ENCODE measurements at regions not wholly inside any gene's neighbourhood (a gene's known extent, or its start where the extent isn't known, plus 50 kb on each side); places are given as distances from the start of the nearest gene placed in this dataset.
A peak's percentile ranks its signal among the peaks of the same experiment; 100 is the strongest.

DNA sequence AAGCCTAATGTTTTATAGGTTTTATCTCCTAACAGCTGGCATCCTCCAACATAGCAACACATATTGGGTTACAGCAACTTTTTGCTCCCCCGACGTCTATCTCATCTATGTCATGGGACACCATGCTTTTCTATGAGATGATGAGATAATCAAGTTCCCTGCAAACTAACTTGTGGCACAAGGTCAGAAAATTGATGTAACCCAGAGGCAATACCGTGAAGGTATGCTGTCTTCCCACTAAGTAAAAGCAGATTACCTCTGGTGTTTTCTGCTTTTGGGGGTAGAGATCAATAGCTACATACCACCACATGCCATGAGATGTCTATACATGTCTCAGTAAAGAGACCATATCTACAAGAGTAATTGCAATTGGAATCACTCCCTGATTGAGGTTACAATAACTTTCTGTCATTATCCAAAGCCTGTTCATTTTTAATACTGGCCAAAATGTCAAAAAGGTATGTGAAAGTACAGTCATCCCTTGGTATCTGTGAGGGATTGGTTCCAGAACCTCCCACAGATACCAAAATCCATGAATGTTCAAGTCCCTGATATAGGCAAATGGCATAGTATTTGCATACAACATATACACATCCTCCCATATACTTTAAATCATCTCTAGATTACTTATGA, 131.3 kb downstream of the CYSLTR2 start:
- Mint-ChIP-seq H3K27ac (ENCODE audit: low read depth) (no peak overlapping the region), H3K4me1 (no peaks in the 10 kb centered on the region), H3K36me3 (ENCODE audit: insufficient read depth) (no peaks in the 10 kb centered on the region), H3K27me3 (no peaks in the 10 kb centered on the region), H3K4me3 (no peak overlapping the region), H3K9me3 (no peaks in the 10 kb centered on the region)
- no peak for ATAC-seq (replicated peaks; ENCODE audit: extremely low read depth, poor library complexity, severe bottlenecking)
- no peak for DNase-seq (ENCODE audit: low spot score in 2 of 2)

DNA sequence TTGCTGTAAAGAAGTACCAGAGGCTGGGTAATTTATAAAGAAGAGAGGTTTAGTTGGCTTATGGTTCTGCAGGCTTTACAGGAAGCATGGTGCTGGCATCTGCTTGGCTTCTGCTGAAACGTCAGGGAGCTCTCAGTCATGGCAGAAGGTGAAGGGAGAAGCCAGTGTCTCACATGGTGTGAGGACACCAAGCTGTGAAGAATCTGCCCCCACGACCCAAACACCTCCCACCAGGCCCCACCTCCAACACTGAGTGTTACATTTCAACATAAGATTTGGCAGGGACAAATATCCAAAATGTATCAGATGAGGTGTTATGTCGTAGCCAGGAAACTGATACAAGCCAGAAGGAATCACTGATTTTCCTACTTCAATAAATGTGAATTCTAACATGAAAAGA, 136.5 kb downstream of the CYSLTR2 start:
- DNase-seq (ENCODE audit: low spot score in 2 of 2), result no peak
- ATAC-seq (replicated peaks; ENCODE audit: extremely low read depth, poor library complexity, severe bottlenecking), result no peak
- Mint-ChIP-seq H3K9me3 (no peaks in the 10 kb centered on the region), H3K27ac (ENCODE audit: low read depth) (no peak overlapping the region), H3K27me3 (no peaks in the 10 kb centered on the region), H3K4me1 (no peaks in the 10 kb centered on the region), H3K36me3 (ENCODE audit: insufficient read depth) (no peaks in the 10 kb centered on the region), H3K4me3 (no peak overlapping the region)

DNA sequence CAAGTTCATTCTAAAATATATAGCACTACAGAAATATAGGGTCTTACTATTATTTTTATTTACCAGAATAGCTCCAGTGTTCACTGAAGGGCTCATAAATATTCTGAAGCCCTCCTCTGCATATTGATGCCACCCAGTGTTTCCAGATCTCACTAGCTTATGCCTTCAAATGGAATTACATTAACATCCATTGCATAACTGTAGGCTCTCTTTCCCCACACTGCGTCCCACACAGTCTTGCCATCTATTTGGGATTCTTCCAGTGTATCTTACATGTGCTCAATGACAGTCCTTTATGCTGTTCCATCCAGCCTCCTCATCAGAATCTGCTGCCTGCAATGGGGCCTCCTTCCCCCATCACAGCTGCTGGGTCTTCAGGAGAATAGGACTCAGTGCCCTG, 137.2 kb downstream of the CYSLTR2 start:
- H3K4me1 Mint-ChIP-seq, result no peaks in the 10 kb centered on the region
- no peaks in the 10 kb centered on the region for H3K36me3 Mint-ChIP-seq (ENCODE audit: insufficient read depth)
- no peak overlapping the region for H3K4me3 Mint-ChIP-seq

DNA sequence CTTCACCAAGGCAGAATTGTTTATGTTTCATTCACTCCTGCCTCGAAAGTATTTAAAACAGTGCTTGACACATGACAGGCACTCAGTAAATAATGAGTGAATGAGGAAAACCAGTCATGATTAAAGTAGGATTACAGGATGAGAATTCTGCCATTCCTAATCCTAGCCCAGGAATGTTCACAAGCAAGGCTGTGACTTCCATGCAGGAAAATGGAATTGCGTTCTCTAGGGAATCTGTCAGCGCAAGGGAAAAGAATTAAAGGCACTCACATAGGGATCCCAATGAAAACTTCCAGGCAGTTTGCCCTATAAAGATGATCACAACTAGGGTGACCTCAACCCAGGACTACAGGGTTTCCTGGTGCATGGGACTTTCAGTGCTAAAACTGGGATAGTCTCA, 143.4 kb downstream of the CYSLTR2 start:
- no peaks in the 10 kb centered on the region for H3K36me3 Mint-ChIP-seq (ENCODE audit: insufficient read depth)
- DNase-seq (ENCODE audit: low spot score in 2 of 2), result no peak
- H3K4me3 Mint-ChIP-seq, result no peak overlapping the region
- no peak for ATAC-seq (replicated peaks; ENCODE audit: extremely low read depth, poor library complexity, severe bottlenecking)
- peaks cover 10% of the 10 kb centered on the region for H3K27me3 Mint-ChIP-seq
- no peaks in the 10 kb centered on the region for H3K9me3 Mint-ChIP-seq
- no peak overlapping the region for H3K27ac Mint-ChIP-seq (ENCODE audit: low read depth)
- H3K4me1 Mint-ChIP-seq, result no peaks in the 10 kb centered on the region

More for the DNA sequence above, 137.2 kb downstream of the CYSLTR2 start:
- Mint-ChIP-seq H3K27me3 (no peaks in the 10 kb centered on the region), H3K9me3 (no peaks in the 10 kb centered on the region), H3K27ac (ENCODE audit: low read depth) (no peak overlapping the region)
- DNase-seq (ENCODE audit: low spot score in 2 of 2), result no peak
- ATAC-seq (replicated peaks; ENCODE audit: extremely low read depth, poor library complexity, severe bottlenecking), result no peak

DNA sequence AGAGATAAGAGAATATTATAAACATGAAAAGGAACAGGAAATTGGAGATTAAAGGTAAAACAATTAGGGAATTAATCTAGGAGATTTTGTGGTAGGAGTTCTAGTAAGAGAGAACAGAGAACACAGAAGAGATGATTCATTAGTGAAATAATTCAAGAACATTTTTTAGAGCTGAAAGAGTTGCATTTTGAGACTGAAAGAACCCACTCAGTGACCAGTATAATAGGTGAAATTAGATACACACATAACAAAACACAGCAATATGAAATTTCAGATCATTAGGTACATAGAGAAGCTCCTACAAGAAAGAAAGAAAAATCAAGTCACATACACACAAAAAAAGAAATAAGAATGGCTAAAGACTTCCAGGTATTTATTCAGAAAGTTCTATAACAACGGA, 144.0 kb downstream of the CYSLTR2 start:
- peaks cover 10% of the 10 kb centered on the region for H3K27me3 Mint-ChIP-seq
- ATAC-seq (replicated peaks; ENCODE audit: extremely low read depth, poor library complexity, severe bottlenecking), result no peak

DNA sequence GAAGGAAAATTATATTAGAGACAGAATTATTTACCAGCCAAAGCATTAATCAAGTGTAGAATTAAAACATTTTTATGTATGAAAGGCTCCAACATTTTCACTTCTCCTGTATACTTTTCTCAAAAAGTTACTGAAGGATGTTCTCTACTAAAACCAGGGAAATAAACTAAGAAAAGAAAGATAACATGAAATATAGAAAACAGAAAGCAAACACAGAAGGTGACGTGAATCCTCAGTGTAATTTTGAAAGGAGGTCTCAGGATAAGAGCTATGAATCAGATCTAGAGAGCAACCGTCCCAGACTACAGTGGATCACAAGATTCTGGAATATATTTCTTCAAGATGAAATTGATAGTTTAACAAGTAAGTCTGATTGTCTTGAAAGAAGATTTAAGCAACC, 144.5 kb downstream of the CYSLTR2 start:
- Mint-ChIP-seq H3K4me1 (no peaks in the 10 kb centered on the region), H3K27me3 (peaks cover 10% of the 10 kb centered on the region), H3K9me3 (no peaks in the 10 kb centered on the region), H3K4me3 (no peak overlapping the region), H3K36me3 (ENCODE audit: insufficient read depth) (no peaks in the 10 kb centered on the region), H3K27ac (ENCODE audit: low read depth) (no peak overlapping the region)
- ATAC-seq (replicated peaks; ENCODE audit: extremely low read depth, poor library complexity, severe bottlenecking) (no peak), DNase-seq (ENCODE audit: low spot score in 2 of 2) (no peak)

More for the DNA sequence above, 144.0 kb downstream of the CYSLTR2 start:
- DNase-seq (ENCODE audit: low spot score in 2 of 2), result no peak
- H3K9me3 Mint-ChIP-seq, result no peaks in the 10 kb centered on the region
- H3K4me1 Mint-ChIP-seq, result no peaks in the 10 kb centered on the region
- no peaks in the 10 kb centered on the region for H3K36me3 Mint-ChIP-seq (ENCODE audit: insufficient read depth)
- no peak overlapping the region for H3K4me3 Mint-ChIP-seq
- H3K27ac Mint-ChIP-seq (ENCODE audit: low read depth), result no peak overlapping the region

DNA sequence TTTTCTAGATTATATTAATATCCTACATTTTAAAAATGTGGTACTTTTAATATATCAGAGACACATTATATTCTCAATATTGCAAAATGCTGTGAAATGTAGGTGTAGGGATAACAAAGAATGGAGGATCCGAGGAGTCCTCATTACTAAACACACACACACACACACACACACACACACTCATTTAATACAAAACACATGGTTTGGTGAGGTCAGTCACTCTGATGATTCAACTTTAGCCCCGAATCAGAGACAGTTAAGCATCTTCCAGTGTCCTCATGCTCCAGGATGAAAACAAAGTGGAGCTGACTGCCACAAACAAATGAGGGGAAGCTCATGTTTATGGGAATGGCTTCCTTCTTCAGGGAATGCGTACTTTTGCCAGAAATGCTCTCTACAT, 147.5 kb downstream of the CYSLTR2 start:
- DNase-seq (ENCODE audit: low spot score in 2 of 2), result no peak
- Mint-ChIP-seq H3K9me3 (no peaks in the 10 kb centered on the region), H3K4me3 (no peak overlapping the region), H3K27me3 (peaks cover 10% of the 10 kb centered on the region), H3K27ac (ENCODE audit: low read depth) (no peak overlapping the region), H3K4me1 (peaks cover 9% of the 10 kb centered on the region), H3K36me3 (ENCODE audit: insufficient read depth) (no peaks in the 10 kb centered on the region)
- ATAC-seq (replicated peaks; ENCODE audit: extremely low read depth, poor library complexity, severe bottlenecking), result no peak

DNA sequence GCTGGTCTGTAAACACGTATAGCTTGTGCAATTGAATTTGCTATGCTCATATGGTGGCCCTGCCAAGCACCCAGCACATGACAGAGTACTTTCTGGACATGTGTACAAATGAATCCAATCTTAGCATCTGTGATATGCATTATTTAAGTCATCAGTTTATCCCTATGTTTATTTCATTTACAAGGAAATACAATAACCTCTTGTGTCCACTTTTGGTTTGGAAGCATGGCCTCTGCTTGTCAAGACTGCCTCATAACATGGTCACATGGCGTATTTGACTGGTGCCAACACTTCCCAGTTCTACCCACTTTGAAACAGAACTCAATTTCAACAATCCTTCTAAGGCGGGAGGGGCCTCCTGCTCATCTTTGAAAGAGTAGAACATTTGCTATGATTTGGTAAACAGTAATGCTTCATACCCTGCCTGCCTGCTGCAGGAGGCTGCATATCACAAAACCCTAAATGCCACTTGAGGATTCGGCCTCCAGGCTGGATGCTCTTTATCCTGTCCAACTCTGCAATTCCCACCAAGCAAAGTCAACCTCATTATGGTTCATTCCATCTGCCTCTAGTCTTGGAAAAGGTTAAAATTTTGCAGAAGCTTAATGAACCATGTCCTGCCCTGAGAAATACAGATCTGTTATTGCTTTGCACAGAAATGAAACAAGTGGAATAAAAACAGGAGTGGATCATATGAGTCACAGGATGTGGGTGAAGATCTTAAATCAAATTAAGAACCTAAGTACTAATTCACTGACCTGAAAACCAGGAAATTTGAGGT, 151.3 kb downstream of the CYSLTR2 start:
- Mint-ChIP-seq H3K4me3 (no peak overlapping the region), H3K4me1 (peaks cover 15% of the 10 kb centered on the region), H3K27ac (ENCODE audit: low read depth) (no peak overlapping the region), H3K9me3 (no peaks in the 10 kb centered on the region), H3K27me3 (no peaks in the 10 kb centered on the region), H3K36me3 (ENCODE audit: insufficient read depth) (no peaks in the 10 kb centered on the region)
- no peak for DNase-seq (ENCODE audit: low spot score in 2 of 2)
- ATAC-seq (replicated peaks; ENCODE audit: extremely low read depth, poor library complexity, severe bottlenecking), result no peak

DNA sequence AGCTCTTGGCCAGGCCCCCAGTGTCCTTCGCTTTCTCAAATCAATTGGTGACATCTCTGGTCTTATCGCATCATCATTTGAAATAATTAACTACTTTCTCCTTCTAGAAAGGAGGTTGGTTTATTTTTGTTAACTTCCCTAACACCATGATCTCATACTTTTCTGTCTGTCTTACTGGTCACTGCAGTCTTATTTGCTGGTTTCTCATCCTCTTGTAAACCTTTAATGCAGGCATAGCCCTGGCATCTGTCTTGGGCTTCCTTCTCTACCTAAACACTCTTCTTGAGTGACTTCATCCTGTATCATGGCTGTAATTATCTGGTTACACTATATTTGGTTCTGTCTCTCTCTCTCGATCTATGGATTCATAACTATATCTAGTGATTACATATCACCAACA, 152.8 kb downstream of the CYSLTR2 start:
- peak overlapping the region; percentile 6 for H3K4me3 Mint-ChIP-seq
- DNase-seq (ENCODE audit: low spot score in 2 of 2), result no peak
- no peaks in the 10 kb centered on the region for H3K36me3 Mint-ChIP-seq (ENCODE audit: insufficient read depth)
- H3K27ac Mint-ChIP-seq (ENCODE audit: low read depth), result peak overlapping the region; percentile 37
- H3K9me3 Mint-ChIP-seq, result no peaks in the 10 kb centered on the region
- peaks cover 5% of the 10 kb centered on the region for H3K27me3 Mint-ChIP-seq
- peaks cover 15% of the 10 kb centered on the region for H3K4me1 Mint-ChIP-seq
- no peak for ATAC-seq (replicated peaks; ENCODE audit: extremely low read depth, poor library complexity, severe bottlenecking)

DNA sequence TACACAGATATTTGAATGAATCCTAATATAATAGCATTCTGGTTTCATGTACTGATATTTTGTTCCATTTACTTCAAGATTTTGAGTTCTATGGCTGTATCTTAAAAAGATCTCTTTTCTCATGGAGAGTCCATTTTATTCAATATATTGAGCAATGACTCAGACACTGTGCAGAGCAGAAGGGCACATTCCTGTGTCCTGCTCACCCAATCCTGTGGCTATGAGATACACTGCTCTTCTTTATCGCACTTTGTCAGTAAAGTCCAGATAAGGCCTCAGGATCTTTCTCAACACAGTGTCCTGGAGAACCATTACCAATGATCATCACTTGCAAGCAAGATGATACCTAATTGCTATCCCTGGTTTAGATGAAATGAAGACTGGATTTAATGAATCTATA, 155.0 kb downstream of the CYSLTR2 start:
- no peaks in the 10 kb centered on the region for H3K36me3 Mint-ChIP-seq (ENCODE audit: insufficient read depth)
- H3K27me3 Mint-ChIP-seq, result peaks cover 23% of the 10 kb centered on the region
- H3K27ac Mint-ChIP-seq (ENCODE audit: low read depth), result no peak overlapping the region
- DNase-seq (ENCODE audit: low spot score in 2 of 2) (no peak), ATAC-seq (replicated peaks; ENCODE audit: extremely low read depth, poor library complexity, severe bottlenecking) (no peak)
- H3K9me3 Mint-ChIP-seq, result no peaks in the 10 kb centered on the region
- H3K4me3 Mint-ChIP-seq, result no peak overlapping the region
- H3K4me1 Mint-ChIP-seq, result peaks cover 15% of the 10 kb centered on the region

DNA sequence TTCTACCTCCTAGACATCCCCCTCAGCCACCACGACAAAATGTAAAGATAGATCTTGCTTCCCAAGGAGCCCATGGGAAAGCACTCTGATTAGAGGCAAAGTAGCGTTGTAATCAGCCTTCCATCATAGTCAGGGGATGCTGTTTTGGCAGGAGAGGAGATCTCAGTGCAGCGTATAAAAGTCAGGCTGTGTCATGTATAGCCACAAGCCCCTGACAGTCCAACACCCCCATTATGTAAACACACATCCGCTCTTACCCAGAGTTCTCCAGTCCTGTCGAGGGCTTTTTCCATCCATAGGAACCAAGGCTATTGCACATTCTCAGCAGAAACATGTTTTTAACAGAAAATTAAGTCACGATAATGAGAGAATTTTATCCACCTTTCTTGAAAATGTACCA, 156.3 kb downstream of the CYSLTR2 start:
- H3K9me3 Mint-ChIP-seq, result no peaks in the 10 kb centered on the region
- H3K4me3 Mint-ChIP-seq, result no peak overlapping the region
- H3K4me1 Mint-ChIP-seq, result peaks cover 15% of the 10 kb centered on the region
- H3K27ac Mint-ChIP-seq (ENCODE audit: low read depth), result no peak overlapping the region
- H3K27me3 Mint-ChIP-seq, result peaks cover 23% of the 10 kb centered on the region
- ATAC-seq (replicated peaks; ENCODE audit: extremely low read depth, poor library complexity, severe bottlenecking), result no peak
- no peaks in the 10 kb centered on the region for H3K36me3 Mint-ChIP-seq (ENCODE audit: insufficient read depth)
- DNase-seq (ENCODE audit: low spot score in 2 of 2), result no peak

DNA sequence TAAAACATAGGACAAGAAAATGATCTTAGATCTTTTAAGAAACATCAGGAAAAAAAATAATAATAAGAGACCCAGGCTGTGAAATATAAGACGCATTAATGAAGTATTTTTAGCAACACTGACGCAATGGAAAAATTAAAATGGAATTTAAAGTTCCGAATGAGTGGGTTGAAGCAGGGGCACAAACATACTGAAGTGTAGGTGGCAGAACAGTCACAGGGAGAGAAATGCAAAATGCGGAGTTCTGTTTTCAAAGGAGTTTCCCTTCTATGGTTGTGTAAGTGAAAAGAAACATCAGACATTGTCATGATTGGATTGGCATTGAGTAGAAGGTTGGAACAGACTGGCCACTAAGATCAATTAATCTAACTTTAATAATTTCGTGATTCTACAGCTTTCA, 159.8 kb downstream of the CYSLTR2 start:
- Mint-ChIP-seq H3K27ac (ENCODE audit: low read depth) (no peak overlapping the region), H3K4me3 (no peak overlapping the region), H3K9me3 (no peaks in the 10 kb centered on the region), H3K27me3 (peaks cover 23% of the 10 kb centered on the region), H3K36me3 (ENCODE audit: insufficient read depth) (no peaks in the 10 kb centered on the region), H3K4me1 (peaks cover 11% of the 10 kb centered on the region)
- DNase-seq (ENCODE audit: low spot score in 2 of 2), result no peak
- ATAC-seq (replicated peaks; ENCODE audit: extremely low read depth, poor library complexity, severe bottlenecking), result no peak

DNA sequence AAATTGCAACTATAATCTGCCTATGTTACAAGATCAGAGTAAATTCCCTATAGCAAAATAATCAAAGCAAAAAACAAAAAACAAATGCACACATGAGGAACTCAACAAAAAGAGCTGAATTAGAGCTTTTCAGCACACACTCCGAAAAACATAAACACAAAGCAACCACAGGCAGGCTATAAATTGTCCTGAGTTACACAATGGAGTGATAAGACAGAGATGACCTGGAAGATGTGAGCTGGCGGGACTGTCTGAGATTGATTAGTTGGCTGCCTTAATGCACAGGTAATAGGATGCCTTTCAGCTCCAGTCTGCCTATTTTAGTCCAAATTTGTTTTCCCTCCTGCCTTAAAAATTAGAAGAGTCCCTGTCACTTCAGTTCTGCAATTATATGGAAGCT, 159.0 kb upstream of the FNDC3A start:
- no peaks in the 10 kb centered on the region for H3K36me3 Mint-ChIP-seq (ENCODE audit: insufficient read depth)
- peaks cover 11% of the 10 kb centered on the region for H3K4me1 Mint-ChIP-seq
- H3K4me3 Mint-ChIP-seq, result peak overlapping the region; percentile 63
- H3K27ac Mint-ChIP-seq (ENCODE audit: low read depth), result peak overlapping the region; percentile 7
- ATAC-seq (replicated peaks; ENCODE audit: extremely low read depth, poor library complexity, severe bottlenecking), result no peak
- DNase-seq (ENCODE audit: low spot score in 2 of 2), result no peak
- no peaks in the 10 kb centered on the region for H3K9me3 Mint-ChIP-seq
- H3K27me3 Mint-ChIP-seq, result peaks cover 17% of the 10 kb centered on the region
